A673 (cell line): ENCODE measurements at regions not wholly inside any gene's neighbourhood (a gene's known extent, or its start where the extent isn't known, plus 50 kb on each side); places are given as distances from the start of the nearest gene placed in this dataset.

Source experiments
- CTCF ChIP-seq: fragments of 300-800, 200-600 bp; sonication (generic); conservative IDR thresholded peaks from 2 replicates; pipeline ENCODE4 v1.5.1; 2017; ENCODE audit warnings: low read depth, mild to moderate bottlenecking, antibody characterized with exemption, low read length, moderate library complexity, mixed read lengths
- EZH2 ChIP-seq: fragments of 200-600 bp; sonication (generic); IDR thresholded peaks from 2 replicates; pipeline ENCODE4 v1.6.1; 2017; ENCODE audit warnings: borderline replicate concordance, low read depth, mild to moderate bottlenecking, mixed read lengths, antibody characterized with exemption, low read length; ENCODE audit not compliant: poor library complexity, severe bottlenecking

GRCh38 chr18:42348722-42349121 lies 393.7 kb downstream of the PIK3C3 start:
- TF ChIP-seq CTCF: no peak
- no peak for TF ChIP-seq EZH2
